Activated T-cell treated with anti-CD3 and anti-CD28 coated beads, Interleukin-2, amount 50 U/mL, for 4 hours (primary cell): ENCODE measurements at regions not wholly inside any gene's neighbourhood (a gene's known extent, or its start where the extent isn't known, plus 50 kb on each side); places are given as distances from the start of the nearest gene placed in this dataset.
"Not testable (repeated sequence)": the region's sequence is repeated elsewhere in the genome, so short reads cannot be mapped to it uniquely, and the experiment has no call there.

Experiments used
- ATAC-seq, 2 donors: fragments of 200-7000 bp; cut with Tn5 transposase; one replicate each; pipeline ENCODE4 v1.10.0; 2021
- DNase-seq: peaks from one replicate; pipeline ENCODE4 v3.0.0-alpha.2; 2020
- H3K27me3 Mint-ChIP-seq: one replicate; pipeline ENCODE4 v1.8.0; 2021; ENCODE audit warnings: low read depth, mixed read lengths
- H3K36me3 Mint-ChIP-seq: one replicate; pipeline ENCODE4 v1.8.0; 2022; ENCODE audit warnings: mixed read lengths; ENCODE audit not compliant: insufficient read depth
- H3K4me1 Mint-ChIP-seq: one replicate; pipeline ENCODE4 v1.8.0; 2021; ENCODE audit warnings: low read depth, mixed read lengths
- H3K4me3 Mint-ChIP-seq: one replicate; pipeline ENCODE4 v1.8.0; 2021; ENCODE audit warnings: mild to moderate bottlenecking, moderate library complexity, mixed read lengths
- H3K9me3 Mint-ChIP-seq: one replicate; pipeline ENCODE4 v1.8.0; 2021; ENCODE audit warnings: mixed read lengths

DNA sequence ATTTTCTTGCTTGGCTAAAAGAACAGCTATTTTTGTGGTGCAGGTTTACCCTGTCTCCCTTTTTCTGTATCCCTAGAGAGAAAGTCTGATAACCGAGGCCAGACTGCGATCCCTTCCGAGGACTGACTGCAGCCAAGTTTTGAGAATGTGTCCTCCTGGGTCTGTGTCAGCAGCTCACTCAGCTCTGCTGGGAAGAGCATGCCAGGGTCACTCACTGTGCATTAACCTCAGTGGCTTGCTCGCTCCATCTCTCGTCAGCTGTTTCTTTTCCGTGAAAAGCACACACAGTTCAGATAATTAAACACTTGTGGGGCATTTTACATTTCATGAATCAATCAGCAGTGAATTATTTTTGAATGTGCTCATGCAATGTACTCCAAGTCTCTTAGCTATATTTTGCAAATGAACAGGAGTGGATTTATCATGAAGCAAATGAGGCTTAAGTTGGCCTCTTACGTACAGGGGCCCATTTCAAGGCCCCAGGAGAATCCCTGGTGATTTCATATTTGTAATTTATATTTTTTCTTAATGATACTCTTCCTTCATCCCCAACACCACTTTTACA is 252.1 kb downstream of the SMARCA2 start:
- ATAC-seq (no peak), DNase-seq (no peak)
- Mint-ChIP-seq H3K27me3 (peaks cover 7% of the 10 kb centered on the region), H3K4me3 (no peak overlapping the region), H3K36me3 (no peaks in the 10 kb centered on the region), H3K4me1 (peaks cover 9% of the 10 kb centered on the region), H3K9me3 (no peaks in the 10 kb centered on the region)

DNA sequence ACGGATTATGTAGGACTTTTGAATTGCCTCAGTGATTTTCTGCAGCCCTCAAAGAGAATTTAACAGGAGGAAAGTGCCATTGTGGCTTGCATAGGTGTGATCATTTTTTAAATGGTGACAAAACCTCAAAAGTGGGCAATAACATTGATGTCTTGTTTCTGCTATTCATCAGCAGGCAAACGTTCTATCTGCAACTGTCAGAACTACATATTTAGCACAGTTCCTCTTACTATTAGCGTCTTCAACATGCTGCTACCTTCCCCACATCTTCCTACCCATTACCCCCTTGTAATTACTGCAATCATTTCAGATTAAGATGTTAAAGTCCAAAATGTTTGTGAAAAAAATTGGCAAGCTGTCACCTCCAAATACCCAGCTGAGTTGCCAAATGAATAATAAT is 254.6 kb downstream of the SMARCA2 start:
- H3K9me3 Mint-ChIP-seq = no peaks in the 10 kb centered on the region
- no peaks in the 10 kb centered on the region for H3K36me3 Mint-ChIP-seq
- DNase-seq (no peak), ATAC-seq (no peak)
- peaks cover 2% of the 10 kb centered on the region for H3K4me1 Mint-ChIP-seq
- no peak overlapping the region for H3K4me3 Mint-ChIP-seq
- peaks cover 7% of the 10 kb centered on the region for H3K27me3 Mint-ChIP-seq

DNA sequence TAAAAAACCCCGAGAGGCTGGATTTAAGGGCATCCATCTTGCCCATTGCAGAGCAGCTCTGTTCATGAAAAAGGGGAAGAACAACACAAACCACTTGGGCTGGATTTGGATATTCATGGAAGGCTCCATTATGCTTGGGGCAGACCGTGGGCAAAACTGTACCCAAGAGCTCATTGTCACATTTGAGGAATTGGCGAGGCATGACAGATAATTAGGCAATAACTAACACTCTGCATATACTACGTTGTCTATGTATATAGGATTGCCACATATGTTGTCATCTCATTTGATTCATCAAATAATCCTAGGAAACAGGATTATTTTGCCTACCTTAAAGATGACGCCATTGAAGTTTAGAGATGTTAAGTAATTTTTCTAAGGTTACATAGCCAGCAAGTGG is 255.4 kb downstream of the SMARCA2 start:
- H3K4me1 Mint-ChIP-seq = peaks cover 2% of the 10 kb centered on the region
- DNase-seq (no peak), ATAC-seq (no peak)
- H3K27me3 Mint-ChIP-seq = peaks cover 7% of the 10 kb centered on the region
- H3K36me3 Mint-ChIP-seq = no peaks in the 10 kb centered on the region
- no peaks in the 10 kb centered on the region for H3K9me3 Mint-ChIP-seq
- H3K4me3 Mint-ChIP-seq = no peak overlapping the region

DNA sequence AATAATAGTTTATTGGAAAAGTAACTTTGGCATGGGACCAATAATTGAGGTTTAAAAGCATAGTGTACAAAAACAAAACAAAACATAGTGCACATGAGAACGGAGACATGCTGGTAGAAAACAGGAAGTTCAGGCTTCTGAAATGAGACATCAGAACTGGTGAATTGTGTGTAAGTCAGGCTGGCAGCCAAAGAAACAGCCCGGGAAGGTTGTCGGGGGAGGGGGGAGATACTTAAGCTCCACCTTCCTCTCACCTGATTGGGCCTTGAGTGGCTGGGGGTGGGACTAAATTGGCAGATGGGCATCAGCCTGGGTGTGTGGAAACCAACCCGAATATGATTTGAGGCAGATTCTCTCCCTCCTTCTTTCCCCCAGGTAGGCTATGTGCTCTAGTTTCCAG is 256.3 kb downstream of the SMARCA2 start:
- Mint-ChIP-seq H3K9me3 (no peaks in the 10 kb centered on the region), H3K27me3 (peaks cover 7% of the 10 kb centered on the region), H3K4me3 (no peak overlapping the region), H3K36me3 (no peaks in the 10 kb centered on the region), H3K4me1 (peaks cover 2% of the 10 kb centered on the region)
- no peak for DNase-seq
- no peak for ATAC-seq

DNA sequence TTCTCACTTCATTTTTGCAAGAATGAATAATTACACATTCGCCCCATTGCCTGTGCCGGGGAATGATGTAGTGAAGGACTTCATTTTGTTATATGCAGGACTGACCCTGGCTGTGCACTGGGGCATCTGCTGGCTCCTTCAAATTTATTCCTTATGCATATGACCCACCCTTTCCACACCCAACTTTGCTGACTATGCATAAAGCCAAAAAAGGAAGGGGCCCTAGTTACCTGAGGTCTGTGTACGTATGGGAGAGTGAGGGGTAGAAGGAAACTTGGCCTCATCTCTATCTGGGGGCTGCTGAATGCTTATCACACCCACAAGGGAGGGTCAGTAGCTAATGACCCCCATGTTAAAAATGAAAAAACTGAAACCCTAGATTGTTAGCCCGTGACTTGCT is 259.6 kb downstream of the SMARCA2 start:
- Mint-ChIP-seq H3K4me1 (peaks cover 2% of the 10 kb centered on the region), H3K36me3 (no peaks in the 10 kb centered on the region), H3K4me3 (no peak overlapping the region), H3K9me3 (no peaks in the 10 kb centered on the region), H3K27me3 (peaks cover 7% of the 10 kb centered on the region)
- DNase-seq (no peak), ATAC-seq (no peak)

DNA sequence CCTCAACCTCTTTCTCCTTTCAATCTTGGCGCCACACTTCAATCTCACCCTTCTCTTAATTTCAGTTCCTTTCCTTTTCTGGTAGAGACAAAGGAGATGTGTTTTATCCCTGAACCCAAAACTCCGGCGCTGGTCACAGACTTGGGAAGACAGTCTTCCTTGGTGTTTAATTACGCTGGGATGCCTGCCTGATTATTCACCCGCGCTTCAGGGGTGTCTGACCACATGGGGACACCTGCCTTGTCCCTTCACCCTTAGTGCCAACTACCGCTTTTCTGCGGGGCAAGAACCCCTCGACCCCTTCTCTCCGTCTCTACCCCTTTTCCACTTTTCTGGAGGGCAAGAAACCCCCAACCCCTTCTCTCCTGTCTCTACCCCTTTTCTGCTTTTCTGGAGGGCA is 261.1 kb downstream of the SMARCA2 start:
- Mint-ChIP-seq H3K27me3 (peaks cover 2% of the 10 kb centered on the region), H3K36me3 (no peaks in the 10 kb centered on the region), H3K9me3 (no peaks in the 10 kb centered on the region), H3K4me1 (peaks cover under 1% of the 10 kb centered on the region), H3K4me3 (no peak overlapping the region)
- no peak for ATAC-seq
- DNase-seq = no peak

DNA sequence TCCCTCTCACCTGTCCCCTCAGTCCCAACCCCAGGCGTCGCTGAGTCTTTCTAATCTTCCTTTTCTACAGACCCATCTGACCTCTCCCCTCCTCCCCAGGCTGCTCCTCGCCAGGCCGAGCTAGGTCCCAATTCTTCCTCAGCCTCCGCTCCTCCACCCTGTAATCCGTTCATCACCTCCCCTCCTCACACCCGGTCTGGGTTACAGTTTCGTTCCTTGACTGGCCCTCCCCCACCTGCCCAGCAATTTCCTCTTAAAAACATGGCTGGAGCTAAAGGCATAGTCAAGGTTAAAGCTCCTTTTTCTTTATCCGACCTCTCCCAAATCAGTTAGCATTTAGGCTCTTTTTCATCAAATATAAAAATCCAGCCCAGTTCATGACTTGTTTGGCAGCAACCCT is 262.0 kb downstream of the SMARCA2 start:
- H3K4me1 Mint-ChIP-seq, H3K27me3 Mint-ChIP-seq, DNase-seq, H3K4me3 Mint-ChIP-seq, H3K9me3 Mint-ChIP-seq, ATAC-seq, H3K36me3 Mint-ChIP-seq: not testable (repeated sequence)

DNA sequence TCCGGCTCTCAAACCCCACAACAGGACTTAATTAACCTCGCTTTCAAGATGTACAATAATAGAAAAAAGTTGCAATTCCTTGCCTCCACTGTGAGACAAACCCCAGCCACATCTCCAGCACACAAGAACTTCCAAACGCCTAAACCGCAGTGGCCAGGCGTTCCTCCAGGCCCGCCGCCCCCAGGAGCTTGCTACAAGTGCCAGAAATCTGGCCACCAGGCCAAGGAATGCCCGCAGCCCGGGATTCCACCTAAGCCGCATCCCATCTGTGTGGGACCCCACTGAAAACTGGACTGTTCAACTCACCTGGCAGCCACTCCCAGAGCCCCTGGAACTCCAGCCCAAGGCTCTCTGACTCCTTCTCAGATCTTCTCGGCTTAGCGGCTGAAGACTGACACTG is 262.5 kb downstream of the SMARCA2 start:
- not testable (repeated sequence) for H3K36me3 Mint-ChIP-seq, H3K4me1 Mint-ChIP-seq, H3K27me3 Mint-ChIP-seq, H3K9me3 Mint-ChIP-seq, ATAC-seq, DNase-seq, H3K4me3 Mint-ChIP-seq

DNA sequence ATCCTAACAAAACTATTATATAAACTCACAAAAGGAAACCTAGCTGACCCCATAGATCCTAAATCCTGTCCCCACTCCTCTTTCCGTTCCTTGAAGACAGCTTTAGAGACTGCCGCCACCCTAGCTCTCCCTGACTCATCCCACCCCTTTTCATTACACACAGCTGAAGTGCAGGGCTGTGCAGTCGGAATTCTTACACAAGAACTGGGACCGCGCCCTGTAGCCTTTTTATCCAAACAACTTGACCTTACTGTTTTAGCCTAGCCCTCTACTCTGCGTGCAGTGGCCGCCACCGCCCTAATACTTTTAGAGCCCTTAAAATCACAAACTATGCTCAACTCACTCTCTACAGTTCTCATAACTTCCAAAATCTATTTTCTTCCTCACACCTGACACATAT is 264.0 kb downstream of the SMARCA2 start:
- H3K27me3 Mint-ChIP-seq, H3K36me3 Mint-ChIP-seq, H3K4me3 Mint-ChIP-seq, DNase-seq, H3K4me1 Mint-ChIP-seq, H3K9me3 Mint-ChIP-seq, ATAC-seq: not testable (repeated sequence)

DNA sequence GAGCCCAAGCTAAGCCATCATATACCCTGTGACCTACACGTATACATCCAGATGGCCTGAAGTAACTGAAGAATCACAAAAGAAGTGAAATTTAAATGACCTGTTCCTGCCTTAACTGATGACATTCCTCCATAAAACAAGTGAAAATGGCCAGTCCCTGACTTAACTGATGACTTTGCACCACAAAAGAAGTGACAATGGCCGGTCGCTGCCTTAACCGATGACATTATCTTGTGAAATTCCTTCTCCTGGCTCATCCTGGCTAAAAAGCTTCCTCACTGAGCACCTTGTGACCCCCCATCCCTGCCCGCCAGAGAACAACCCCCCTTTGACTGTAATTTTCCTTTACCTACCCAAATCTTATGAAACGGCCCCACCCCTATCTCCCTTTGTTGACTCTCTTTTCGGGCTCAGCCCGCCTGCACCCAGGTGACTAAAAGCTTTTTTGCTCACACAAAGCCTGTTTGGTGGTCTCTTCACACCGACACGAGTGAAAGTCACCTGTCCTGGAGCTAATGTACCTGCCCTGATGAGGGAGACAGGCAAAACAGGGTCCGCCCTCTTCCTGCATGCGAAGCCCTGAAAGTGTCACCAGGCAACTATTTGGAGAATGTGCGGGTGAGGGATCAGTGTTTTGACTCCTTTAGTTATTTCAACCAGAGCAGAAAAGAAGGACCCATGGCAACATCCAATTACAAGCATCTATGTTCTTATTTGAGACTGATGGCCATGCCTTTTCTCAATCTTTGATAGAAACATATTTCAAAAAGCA is 266.1 kb downstream of the SMARCA2 start:
- Mint-ChIP-seq H3K36me3 (no peaks in the 10 kb centered on the region), H3K9me3 (no peaks in the 10 kb centered on the region), H3K27me3 (no peaks in the 10 kb centered on the region), H3K4me3 (no peak overlapping the region), H3K4me1 (no peaks in the 10 kb centered on the region)
- no peak for ATAC-seq
- no peak for DNase-seq

DNA sequence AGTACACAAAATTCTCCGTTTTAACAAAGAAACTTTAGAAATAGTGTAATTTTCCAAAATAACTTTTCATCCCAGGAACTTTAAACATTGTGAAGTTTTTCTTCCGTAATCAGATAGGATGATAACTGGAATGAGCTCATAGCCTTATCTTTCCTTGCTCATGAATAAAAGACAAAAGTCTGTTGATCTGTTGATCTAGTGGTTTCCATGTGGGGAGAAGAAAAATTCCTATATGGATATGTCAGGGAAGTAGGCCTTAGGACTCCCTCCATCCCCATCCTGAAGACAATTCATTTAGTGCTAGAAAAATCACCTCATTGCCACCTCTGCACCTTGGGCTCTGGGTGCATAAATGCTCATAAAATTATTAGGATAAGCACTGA is 266.6 kb downstream of the SMARCA2 start:
- Mint-ChIP-seq H3K9me3 (no peaks in the 10 kb centered on the region), H3K36me3 (no peaks in the 10 kb centered on the region), H3K27me3 (no peaks in the 10 kb centered on the region), H3K4me3 (no peak overlapping the region), H3K4me1 (no peaks in the 10 kb centered on the region)
- DNase-seq = no peak
- no peak for ATAC-seq

DNA sequence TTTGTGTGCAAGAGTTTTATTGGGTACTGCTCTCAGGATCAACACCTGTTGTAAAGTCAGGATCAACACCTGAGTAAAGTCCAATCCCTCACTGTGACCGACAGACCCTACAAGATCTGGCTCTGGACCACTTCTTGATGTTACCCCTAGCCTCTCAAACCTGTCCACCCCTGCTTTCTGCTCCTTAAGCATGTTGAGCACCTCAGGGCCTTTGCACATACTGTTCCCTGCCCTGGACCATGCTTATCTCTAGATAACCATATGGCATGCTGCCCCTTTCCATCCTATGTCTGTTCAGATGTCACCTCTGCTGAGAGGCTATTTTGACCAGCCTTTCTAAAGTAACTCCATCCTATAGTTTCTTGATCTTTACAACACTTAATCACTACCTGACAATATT is 269.6 kb downstream of the SMARCA2 start:
- ATAC-seq (no peak), DNase-seq (no peak)
- Mint-ChIP-seq H3K4me3 (no peak overlapping the region), H3K9me3 (no peaks in the 10 kb centered on the region), H3K27me3 (no peaks in the 10 kb centered on the region), H3K4me1 (no peaks in the 10 kb centered on the region), H3K36me3 (no peaks in the 10 kb centered on the region)

DNA sequence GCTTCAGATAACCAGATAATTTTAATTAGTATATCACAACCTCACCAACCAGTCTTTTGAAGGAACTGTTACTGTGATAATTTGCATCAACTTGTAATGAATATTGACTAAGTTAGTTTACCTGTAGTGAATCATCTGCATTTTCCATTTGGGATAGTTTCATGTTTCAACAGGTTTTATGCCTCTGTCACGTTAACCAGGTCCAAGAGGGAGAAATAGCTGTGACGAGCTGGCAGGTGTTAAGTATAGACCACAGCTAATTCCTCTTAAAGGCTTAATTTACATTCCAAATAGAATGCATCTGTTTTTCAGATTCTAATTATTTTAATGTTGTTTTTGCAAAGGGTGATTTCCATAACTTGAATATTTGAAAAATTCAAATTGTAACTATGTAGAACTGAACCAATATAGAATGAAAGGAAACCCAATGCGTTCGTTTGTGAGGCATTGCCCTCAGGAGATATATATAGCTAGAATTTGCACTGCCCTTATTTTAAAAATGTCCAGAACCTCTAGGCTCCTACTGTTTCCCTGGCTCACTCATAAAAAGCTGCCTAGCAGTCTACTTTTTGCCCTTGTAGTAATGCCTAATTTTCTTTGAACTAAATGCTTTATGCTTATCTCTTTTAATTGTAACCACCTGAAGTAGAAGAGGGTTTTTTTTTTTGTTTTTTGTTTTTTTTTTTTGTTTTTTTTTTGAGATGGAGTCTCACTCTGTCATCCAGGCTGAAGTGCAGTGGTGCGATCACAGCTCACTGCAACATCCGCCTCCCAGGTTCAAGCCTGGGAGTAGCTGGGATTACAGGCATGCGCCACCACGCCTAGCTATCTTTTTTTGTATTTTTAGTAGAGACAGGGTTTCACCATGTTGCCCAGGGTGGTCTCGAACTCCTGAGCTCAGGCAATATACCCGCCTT is 270.5 kb downstream of the SMARCA2 start:
- no peaks in the 10 kb centered on the region for H3K9me3 Mint-ChIP-seq
- no peaks in the 10 kb centered on the region for H3K4me1 Mint-ChIP-seq
- no peak overlapping the region for H3K4me3 Mint-ChIP-seq
- H3K27me3 Mint-ChIP-seq = no peaks in the 10 kb centered on the region
- no peak for DNase-seq
- ATAC-seq = no peak
- no peaks in the 10 kb centered on the region for H3K36me3 Mint-ChIP-seq

DNA sequence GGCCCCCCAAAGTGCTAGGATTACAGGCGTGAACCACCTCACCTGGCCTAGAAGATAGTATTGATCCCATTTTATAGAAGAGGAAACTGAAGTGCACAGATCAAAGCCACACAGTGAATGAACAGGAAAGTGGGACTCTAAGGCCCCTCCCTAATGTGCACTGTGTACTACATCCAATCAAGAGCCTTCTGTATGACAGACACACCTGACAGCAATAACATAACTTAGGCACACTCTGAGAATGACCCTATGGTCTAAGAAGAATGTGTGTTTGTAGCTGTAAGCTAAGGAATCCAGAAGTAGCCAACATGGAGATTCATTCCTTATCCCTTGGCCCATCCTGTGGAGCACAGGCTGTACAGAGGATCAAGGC is 271.2 kb downstream of the SMARCA2 start:
- H3K4me3 Mint-ChIP-seq = no peak overlapping the region
- no peaks in the 10 kb centered on the region for H3K4me1 Mint-ChIP-seq
- H3K36me3 Mint-ChIP-seq = no peaks in the 10 kb centered on the region
- H3K9me3 Mint-ChIP-seq = no peaks in the 10 kb centered on the region
- DNase-seq = no peak
- no peaks in the 10 kb centered on the region for H3K27me3 Mint-ChIP-seq
- no peak for ATAC-seq
